ENCODE measurements at regions not wholly inside any gene's neighbourhood (a gene's known extent, or its start where the extent isn't known, plus 50 kb on each side); places are given as distances from the start of the nearest gene placed in this dataset.
"Not testable (repeated sequence)": the region's sequence is repeated elsewhere in the genome, so short reads cannot be mapped to it uniquely, and the experiment has no call there.

- DNase-seq: no peak
Measured at GRCh38 chr5:51559921-51560658, 176.8 kb downstream of the ISL1 start.

GRCh38 chr5:51566953-51567352, 183.7 kb downstream of the ISL1 start:
- DNase-seq: no peak

GRCh38 chr5:51567636-51568035, 184.4 kb downstream of the ISL1 start:
- no peak for DNase-seq

GRCh38 chr5:51573835-51574234, 190.6 kb downstream of the ISL1 start:
- DNase-seq: no peak

- DNase-seq: no peak
Measured at GRCh38 chr5:51582871-51583394, 199.7 kb downstream of the ISL1 start.

GRCh38 chr5:51598026-51598425, 214.8 kb downstream of the ISL1 start:
- DNase-seq: no peak

- no peak for DNase-seq
Measured at GRCh38 chr5:51599587-51599986, 216.3 kb downstream of the ISL1 start.

GRCh38 chr5:51604324-51604723, 221.1 kb downstream of the ISL1 start:
- DNase-seq: no peak

GRCh38 chr5:51606921-51607320, 223.7 kb downstream of the ISL1 start:
- no peak for DNase-seq

- DNase-seq: peak; percentile 10
Measured at GRCh38 chr5:51618234-51618633, 235.0 kb downstream of the ISL1 start.

GRCh38 chr5:51621156-51621555, 237.9 kb downstream of the ISL1 start:
- DNase-seq: peak; percentile 47

- DNase-seq: peak; percentile 42
Measured at GRCh38 chr5:51622161-51622790, 239.0 kb downstream of the ISL1 start.

GRCh38 chr5:51625224-51625968, 242.1 kb downstream of the ISL1 start:
- no peak for DNase-seq

- no peak for DNase-seq
Measured at GRCh38 chr5:51632027-51632426, 248.8 kb downstream of the ISL1 start.

GRCh38 chr5:51632793-51633192, 249.5 kb downstream of the ISL1 start:
- DNase-seq: peak; percentile 57

GRCh38 chr5:51636973-51637372, 253.7 kb downstream of the ISL1 start:
- DNase-seq: not testable (repeated sequence)

GRCh38 chr5:51644976-51645375, 261.7 kb downstream of the ISL1 start:
- no peak for DNase-seq

GRCh38 chr5:51646482-51646881, 263.2 kb downstream of the ISL1 start:
- no peak for DNase-seq

GRCh38 chr5:51650824-51651223, 267.6 kb downstream of the ISL1 start:
- no peak for DNase-seq

GRCh38 chr5:51651476-51651875, 268.2 kb downstream of the ISL1 start:
- DNase-seq: no peak

GRCh38 chr5:51651889-51652288, 268.6 kb downstream of the ISL1 start:
- no peak for DNase-seq

GRCh38 chr5:51652980-51653379, 269.7 kb downstream of the ISL1 start:
- no peak for DNase-seq

- DNase-seq: no peak
Measured at GRCh38 chr5:51657340-51658240, 274.3 kb downstream of the ISL1 start.
